GM12864 (cell line): ENCODE measurements at regions not wholly inside any gene's neighbourhood (a gene's known extent, or its start where the extent isn't known, plus 50 kb on each side); places are given as distances from the start of the nearest gene placed in this dataset.

Experiments used
- DNase-seq: peaks from one replicate; pipeline ENCODE4 v3.0.0-alpha.2; 2011; ENCODE audit warnings: low read depth
- H3K4me3 ChIP-seq: 2 replicates; pipeline ENCODE4 v1.5.1; 2011; ENCODE audit warnings: mild to moderate bottlenecking, low read depth, low read length, control low read depth
- TF ChIP-seq, protein P1 (sequence below): IDR thresholded peaks from 2 replicates; pipeline ENCODE4 v1.5.1; 2011; ENCODE audit warnings: low read depth, mild to moderate bottlenecking, moderate library complexity, low read length, control low read depth, inconsistent platforms; ENCODE audit errors: missing control alignments

DNA sequence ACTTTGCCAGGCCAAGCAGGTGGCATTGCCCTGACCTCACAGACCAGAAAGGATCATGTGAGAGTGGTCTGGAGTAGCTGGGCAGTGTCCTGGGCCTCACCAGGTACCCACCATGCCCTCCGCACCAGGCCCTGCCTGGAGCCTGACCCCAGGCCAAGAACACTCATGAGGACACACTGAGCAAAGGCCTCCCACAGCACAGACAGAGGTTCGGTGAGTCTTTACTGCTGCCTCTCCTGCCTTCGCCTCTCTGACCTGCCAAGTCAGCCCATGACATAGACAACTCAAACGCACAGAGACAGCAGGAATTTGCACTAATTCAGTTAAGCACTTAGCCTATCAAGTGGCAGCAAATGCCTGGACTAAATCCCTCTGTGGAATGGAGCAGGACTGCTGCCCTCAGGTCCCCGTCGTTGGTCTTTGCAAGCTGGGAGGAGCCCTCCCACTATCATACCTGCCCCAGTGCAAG lies 62.5 kb downstream of the RHOB start:
- no peak overlapping the region for H3K4me3 ChIP-seq
- DNase-seq, result no peak
- TF ChIP-seq, protein P1, sequence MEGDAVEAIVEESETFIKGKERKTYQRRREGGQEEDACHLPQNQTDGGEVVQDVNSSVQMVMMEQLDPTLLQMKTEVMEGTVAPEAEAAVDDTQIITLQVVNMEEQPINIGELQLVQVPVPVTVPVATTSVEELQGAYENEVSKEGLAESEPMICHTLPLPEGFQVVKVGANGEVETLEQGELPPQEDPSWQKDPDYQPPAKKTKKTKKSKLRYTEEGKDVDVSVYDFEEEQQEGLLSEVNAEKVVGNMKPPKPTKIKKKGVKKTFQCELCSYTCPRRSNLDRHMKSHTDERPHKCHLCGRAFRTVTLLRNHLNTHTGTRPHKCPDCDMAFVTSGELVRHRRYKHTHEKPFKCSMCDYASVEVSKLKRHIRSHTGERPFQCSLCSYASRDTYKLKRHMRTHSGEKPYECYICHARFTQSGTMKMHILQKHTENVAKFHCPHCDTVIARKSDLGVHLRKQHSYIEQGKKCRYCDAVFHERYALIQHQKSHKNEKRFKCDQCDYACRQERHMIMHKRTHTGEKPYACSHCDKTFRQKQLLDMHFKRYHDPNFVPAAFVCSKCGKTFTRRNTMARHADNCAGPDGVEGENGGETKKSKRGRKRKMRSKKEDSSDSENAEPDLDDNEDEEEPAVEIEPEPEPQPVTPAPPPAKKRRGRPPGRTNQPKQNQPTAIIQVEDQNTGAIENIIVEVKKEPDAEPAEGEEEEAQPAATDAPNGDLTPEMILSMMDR, result no peak

DNA sequence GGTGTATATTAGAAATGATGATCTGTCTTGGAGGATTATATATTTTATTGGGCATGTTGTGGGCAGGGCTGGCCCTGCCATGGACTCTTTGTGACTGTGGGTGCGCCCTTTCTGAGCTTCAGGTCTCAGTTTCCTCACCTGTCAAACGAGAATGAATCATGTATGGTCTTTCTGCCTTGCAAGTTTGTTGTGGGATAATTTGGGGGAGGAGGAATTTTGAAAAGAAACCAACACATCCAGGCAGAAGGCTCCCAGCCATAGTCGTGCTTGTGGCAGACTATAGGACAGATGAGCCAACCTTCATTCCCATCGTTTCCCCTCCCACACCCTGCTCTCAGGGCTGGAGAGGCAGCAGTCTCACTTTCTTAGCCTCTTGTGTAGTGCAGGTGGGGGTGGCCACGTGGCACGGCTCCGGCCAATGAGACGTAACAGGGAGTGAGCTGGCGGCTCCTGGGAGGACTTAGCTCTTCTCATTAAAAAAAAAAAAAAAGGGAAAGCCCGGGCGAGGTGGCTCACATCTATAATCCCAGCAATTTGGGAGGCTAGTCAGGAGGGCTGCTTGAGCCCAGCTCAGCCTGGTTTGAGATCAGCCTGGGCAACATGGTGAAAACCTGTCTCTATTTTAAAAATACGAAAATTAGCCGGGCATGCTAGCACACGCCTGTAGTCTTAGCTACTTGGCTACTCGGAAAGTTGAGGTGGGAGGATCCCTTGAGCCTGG lies 63.1 kb downstream of the RHOB start:
- no peak overlapping the region for H3K4me3 ChIP-seq
- TF ChIP-seq, protein P1, result no peak
- no peak for DNase-seq

DNA sequence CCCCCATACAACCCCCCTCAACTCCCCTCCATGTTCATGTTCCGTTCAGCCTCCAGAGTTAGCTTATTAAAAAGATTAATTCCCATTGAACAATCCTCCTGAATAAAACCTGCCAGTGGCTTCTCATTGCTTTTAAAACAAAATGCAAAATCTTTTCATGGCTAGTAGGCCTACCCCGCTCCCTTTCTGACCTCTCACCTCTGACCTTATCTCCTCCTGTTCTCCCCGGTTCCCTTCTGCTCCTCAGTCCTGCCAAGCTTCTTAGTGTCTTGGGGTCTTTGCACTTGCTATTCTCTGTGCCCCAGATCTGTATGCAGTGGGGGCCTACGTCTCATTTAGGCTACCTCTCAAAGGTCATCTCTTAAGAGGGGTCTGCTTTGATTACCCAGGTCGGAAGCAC lies 64.3 kb downstream of the RHOB start:
- no peak overlapping the region for H3K4me3 ChIP-seq
- no peak for DNase-seq
- TF ChIP-seq, protein P1, result no peak

DNA sequence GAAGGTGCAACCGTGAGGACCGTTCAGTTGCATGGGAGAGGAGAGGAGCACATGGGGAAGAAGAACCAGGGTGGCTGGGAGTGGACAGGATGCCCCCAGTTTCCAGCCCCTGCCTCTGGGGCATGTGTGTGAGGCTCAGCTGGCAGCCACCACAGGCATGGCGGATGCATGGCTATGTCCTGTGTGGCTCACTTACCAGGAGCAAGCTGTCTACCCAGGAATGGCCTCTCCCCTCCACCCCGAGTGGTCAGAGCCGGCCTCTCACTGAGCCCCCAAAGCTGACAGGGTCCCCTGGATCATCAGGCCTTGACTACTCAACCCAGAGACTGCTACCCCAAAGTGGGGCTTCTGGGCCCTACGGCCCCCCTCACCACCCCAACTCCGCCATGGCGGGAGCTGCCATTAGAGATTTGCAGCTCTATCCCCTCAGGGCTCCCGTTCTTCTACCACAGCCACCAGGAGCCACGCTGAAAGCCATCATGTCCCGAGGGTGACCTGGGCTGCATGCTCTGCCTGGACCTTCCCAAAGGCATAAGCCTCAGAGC lies 65.3 kb downstream of the RHOB start:
- DNase-seq, result no peak
- TF ChIP-seq, protein P1, result no peak
- H3K4me3 ChIP-seq, result no peak overlapping the region

DNA sequence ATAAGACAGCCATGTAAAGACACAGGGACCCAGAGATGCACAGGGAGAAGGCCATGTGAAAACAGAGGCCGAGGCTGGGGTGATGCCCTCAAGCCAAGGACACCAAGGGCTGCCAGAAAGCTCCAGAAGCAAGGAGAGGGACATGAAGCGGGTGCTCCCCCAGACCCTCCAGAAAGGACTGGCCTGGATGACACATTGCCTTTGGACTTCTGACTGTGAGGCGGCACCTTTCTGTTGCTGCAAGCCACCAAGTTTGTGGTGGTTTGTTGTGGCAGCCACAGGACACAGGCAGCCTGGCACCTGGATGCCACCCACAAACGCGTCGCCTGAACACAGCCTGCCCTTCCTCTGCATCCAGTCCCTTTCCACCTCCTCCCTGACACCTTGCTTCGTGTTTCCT lies 67.1 kb downstream of the RHOB start:
- no peak for DNase-seq
- TF ChIP-seq, protein P1, result no peak
- no peak overlapping the region for H3K4me3 ChIP-seq

DNA sequence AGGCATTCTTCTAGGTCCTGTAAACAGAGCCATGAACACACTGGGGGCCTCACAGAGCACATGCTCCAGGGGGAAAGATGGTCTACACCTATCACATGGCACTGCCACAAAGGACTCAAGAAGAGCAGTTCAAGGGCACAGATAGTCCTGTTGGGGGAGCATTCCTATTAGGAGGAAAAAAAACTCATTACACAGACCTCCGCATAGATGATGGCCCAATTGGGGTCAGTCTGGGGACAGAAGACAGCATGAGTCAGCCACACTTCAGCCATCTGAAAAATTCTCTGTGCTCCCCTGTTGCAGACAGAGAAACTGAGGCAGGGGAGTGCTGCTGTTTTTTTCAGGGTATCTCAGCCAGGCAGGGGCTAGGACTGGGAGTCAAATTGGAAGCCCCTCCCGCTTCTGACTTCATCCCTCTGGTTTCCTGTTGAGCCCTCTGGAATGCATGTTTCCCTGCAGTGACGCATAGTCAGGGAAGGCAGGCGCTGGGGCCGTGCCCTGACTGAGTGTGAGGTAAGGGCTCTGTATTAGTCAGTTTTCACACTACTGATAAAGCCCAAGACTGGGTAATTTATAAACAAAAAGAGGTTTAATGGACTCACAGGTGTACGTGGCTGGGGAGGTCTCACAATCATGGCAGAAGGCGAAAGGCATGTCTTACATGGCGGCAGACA lies 67.9 kb downstream of the RHOB start:
- TF ChIP-seq, protein P1, result no peak
- no peak overlapping the region for H3K4me3 ChIP-seq
- no peak for DNase-seq
